B cell (primary cell): ENCODE measurements at regions not wholly inside any gene's neighbourhood (a gene's known extent, or its start where the extent isn't known, plus 50 kb on each side); places are given as distances from the start of the nearest gene placed in this dataset.

Source experiments
- EZH2 ChIP-seq: IDR thresholded peaks from 2 replicates; pipeline ENCODE4 v1.6.1; 2012; ENCODE audit warnings: borderline replicate concordance, low read depth, mild to moderate bottlenecking, moderate library complexity, low read length; ENCODE audit not compliant: insufficient read depth, poor library complexity, severe bottlenecking
- TF ChIP-seq, protein P1 (sequence below): fragments of 200-600 bp; IDR thresholded peaks from one replicate; pipeline ENCODE4 v1.8.0; 2022; ENCODE audit warnings: antibody characterized with exemption, mild to moderate bottlenecking

DNA sequence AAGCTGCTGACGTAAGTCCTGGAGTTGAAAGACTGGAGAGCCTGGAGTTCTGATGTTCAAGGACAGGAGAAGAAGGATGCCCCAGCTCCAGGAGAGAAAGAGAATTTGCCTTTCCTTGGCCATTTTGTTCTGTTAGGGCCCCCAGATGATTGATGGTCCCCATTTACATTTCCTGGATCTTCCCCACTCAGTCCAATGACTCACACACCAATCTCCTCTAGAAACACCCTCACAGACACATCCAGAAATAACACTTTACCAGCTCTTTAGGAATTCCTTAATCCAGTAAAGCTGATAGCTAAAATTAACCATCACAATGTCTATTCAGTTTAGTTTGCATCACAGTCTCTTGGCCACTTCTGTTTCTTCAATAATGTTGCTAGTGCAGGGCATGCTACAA, 260.2 kb upstream of the IRAK1BP1 start:
- TF ChIP-seq, protein P1, sequence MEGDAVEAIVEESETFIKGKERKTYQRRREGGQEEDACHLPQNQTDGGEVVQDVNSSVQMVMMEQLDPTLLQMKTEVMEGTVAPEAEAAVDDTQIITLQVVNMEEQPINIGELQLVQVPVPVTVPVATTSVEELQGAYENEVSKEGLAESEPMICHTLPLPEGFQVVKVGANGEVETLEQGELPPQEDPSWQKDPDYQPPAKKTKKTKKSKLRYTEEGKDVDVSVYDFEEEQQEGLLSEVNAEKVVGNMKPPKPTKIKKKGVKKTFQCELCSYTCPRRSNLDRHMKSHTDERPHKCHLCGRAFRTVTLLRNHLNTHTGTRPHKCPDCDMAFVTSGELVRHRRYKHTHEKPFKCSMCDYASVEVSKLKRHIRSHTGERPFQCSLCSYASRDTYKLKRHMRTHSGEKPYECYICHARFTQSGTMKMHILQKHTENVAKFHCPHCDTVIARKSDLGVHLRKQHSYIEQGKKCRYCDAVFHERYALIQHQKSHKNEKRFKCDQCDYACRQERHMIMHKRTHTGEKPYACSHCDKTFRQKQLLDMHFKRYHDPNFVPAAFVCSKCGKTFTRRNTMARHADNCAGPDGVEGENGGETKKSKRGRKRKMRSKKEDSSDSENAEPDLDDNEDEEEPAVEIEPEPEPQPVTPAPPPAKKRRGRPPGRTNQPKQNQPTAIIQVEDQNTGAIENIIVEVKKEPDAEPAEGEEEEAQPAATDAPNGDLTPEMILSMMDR = no peak
- no peak for TF ChIP-seq EZH2
